Neural cell (in vitro differentiated cells): ENCODE measurements at regions not wholly inside any gene's neighbourhood (a gene's known extent, or its start where the extent isn't known, plus 50 kb on each side); places are given as distances from the start of the nearest gene placed in this dataset.

Source experiments
- H2AFZ ChIP-seq: fragments of 200-600, 300-800 bp; sonication (generic), shearing (Covaris generic); 2 replicates; pipeline ENCODE4 v1.6.0; 2014; ENCODE audit warnings: low read depth, mild to moderate bottlenecking, antibody characterized with exemption, low read length, moderate library complexity
- H3F3A ChIP-seq: fragments of 200-600 bp; shearing (Covaris generic); 2 replicates; pipeline ENCODE4 v1.6.1; 2016; ENCODE audit warnings: mild to moderate bottlenecking, moderate library complexity, mixed read lengths, antibody characterized with exemption, low read length; ENCODE audit not compliant: insufficient read depth, poor library complexity, severe bottlenecking
- H3K27ac ChIP-seq: fragments of 200-600, 300-800 bp; sonication (generic), shearing (Covaris generic); 2 replicates; pipeline ENCODE4 v1.5.1; 2014; ENCODE audit warnings: mild to moderate bottlenecking, low read length, moderate library complexity
- H3K27me3 ChIP-seq: fragments of 300-800, 200-600 bp; sonication (generic), shearing (Covaris generic); 2 replicates; pipeline ENCODE4 v1.6.0; 2014; ENCODE audit warnings: mild to moderate bottlenecking, low read depth, low read length, moderate library complexity; ENCODE audit not compliant: insufficient read depth
- H3K36me3 ChIP-seq: fragments of 300-800, 200-600 bp; sonication (generic), shearing (Covaris generic); 2 replicates; pipeline ENCODE4 v1.5.1; 2014; ENCODE audit warnings: mild to moderate bottlenecking, antibody characterized with exemption, low read length, moderate library complexity; ENCODE audit not compliant: insufficient read depth
- H3K4me2 ChIP-seq: fragments of 300-800, 200-600 bp; sonication (generic), shearing (Covaris generic); 2 replicates; pipeline ENCODE4 v1.6.0; 2014; ENCODE audit warnings: mild to moderate bottlenecking, low read length
- H3K4me3 ChIP-seq: fragments of 300-800, 200-600 bp; sonication (generic), shearing (Covaris generic); 2 replicates; pipeline ENCODE4 v1.5.1; 2014; ENCODE audit warnings: mild to moderate bottlenecking, low read length, moderate library complexity
- H3K79me2 ChIP-seq: fragments of 200-600 bp; shearing (Covaris generic); replicated peaks from 2 replicates; pipeline ENCODE4 v1.6.0; 2014; ENCODE audit warnings: mild to moderate bottlenecking, low read length, moderate library complexity; ENCODE audit not compliant: insufficient read depth
- H3K9ac ChIP-seq: fragments of 300-800, 200-600 bp; sonication (generic), shearing (Covaris generic); 2 replicates; pipeline ENCODE4 v1.6.1; 2016; ENCODE audit warnings: mild to moderate bottlenecking, low read length, mixed read lengths
- H3K9me2 ChIP-seq: fragments of 200-600 bp; shearing (Covaris generic); 2 replicates; pipeline ENCODE4 v1.6.1; 2016; ENCODE audit warnings: mild to moderate bottlenecking, low read length, mixed read lengths; ENCODE audit not compliant: insufficient read depth
- H3K9me3 ChIP-seq: fragments of 200-600, 300-800 bp; sonication (generic), shearing (Covaris generic); 2 replicates; pipeline ENCODE4 v1.6.1; 2016; ENCODE audit warnings: mild to moderate bottlenecking, mixed run types, low read length, moderate library complexity, mixed read lengths
- H4K20me1 ChIP-seq: fragments of 200-600 bp; shearing (Covaris generic); 2 replicates; pipeline ENCODE4 v1.6.1; 2016; ENCODE audit warnings: mild to moderate bottlenecking, mixed run types; ENCODE audit not compliant: insufficient read depth
- EP300 ChIP-seq: fragments of 450-650 bp; conservative IDR thresholded peaks from 2 replicates; pipeline ENCODE4 v1.6.1; 2014; ENCODE audit warnings: antibody characterized with exemption, mild to moderate bottlenecking, moderate library complexity; ENCODE audit not compliant: poor library complexity, severe bottlenecking
- EZH2 ChIP-seq: fragments of 200-600, 300-800 bp; shearing (Covaris generic), sonication (generic); IDR thresholded peaks from 2 replicates; pipeline ENCODE4 v1.6.1; 2014; ENCODE audit warnings: antibody characterized with exemption, low read length, borderline replicate concordance, mild to moderate bottlenecking; ENCODE audit not compliant: insufficient read depth, poor library complexity, severe bottlenecking
- MXI1 ChIP-seq: fragments of 450-650 bp; conservative IDR thresholded peaks from 2 replicates; pipeline ENCODE4 v1.6.1; 2014; ENCODE audit warnings: antibody characterized with exemption, mild to moderate bottlenecking; ENCODE audit not compliant: poor library complexity, severe bottlenecking
- POLR2AphosphoS5 ChIP-seq: IDR thresholded peaks from 2 replicates; pipeline ENCODE4 v1.6.1; 2012
- RAD21 ChIP-seq: fragments of 450-650 bp; conservative IDR thresholded peaks from 2 replicates; pipeline ENCODE4 v1.6.1; 2014; ENCODE audit warnings: antibody characterized with exemption, mild to moderate bottlenecking, moderate library complexity
- SMC3 ChIP-seq: fragments of 450-650 bp; conservative IDR thresholded peaks from 2 replicates; pipeline ENCODE4 v1.6.1; 2014; ENCODE audit warnings: antibody characterized with exemption, mild to moderate bottlenecking, moderate library complexity; ENCODE audit not compliant: poor library complexity
- TAF1 ChIP-seq: IDR thresholded peaks from 2 replicates; pipeline ENCODE4 v1.6.1; 2012; ENCODE audit warnings: low read depth
- TF ChIP-seq, protein P1 (sequence below): IDR thresholded peaks from 2 replicates; pipeline ENCODE4 v1.6.1; 2012; ENCODE audit warnings: borderline replicate concordance
- TF ChIP-seq, protein P2 (sequence below): fragments of 450-650 bp; IDR thresholded peaks from 2 replicates; pipeline ENCODE4 v1.5.1; 2014; ENCODE audit warnings: antibody characterized with exemption, mild to moderate bottlenecking, moderate library complexity; ENCODE audit not compliant: poor library complexity, severe bottlenecking

DNA sequence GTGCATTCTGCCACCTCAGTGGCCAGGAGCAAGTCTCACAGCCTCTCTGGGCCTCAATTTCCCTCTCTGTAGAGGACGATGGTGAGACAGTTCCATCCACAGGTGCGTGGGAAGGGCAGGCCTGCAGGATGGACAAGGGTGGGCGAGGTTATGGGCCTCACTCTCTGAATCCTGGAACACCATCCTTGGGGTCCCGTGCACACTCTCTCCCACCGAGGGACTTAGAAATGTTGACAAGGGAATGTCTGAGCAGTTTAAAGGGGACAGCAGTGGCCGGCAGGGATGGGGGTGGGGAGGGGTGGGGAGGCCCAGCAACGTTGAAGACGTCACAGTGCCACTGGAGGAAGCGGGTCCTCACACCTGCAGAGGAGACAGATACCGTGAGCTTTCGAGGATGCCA is 111.5 kb downstream of the FOXL3 start:
- H3K79me2 ChIP-seq = no peaks in the 10 kb centered on the region
- no peak overlapping the region for H3K4me3 ChIP-seq
- H2AFZ ChIP-seq = no peak overlapping the region
- H3K27ac ChIP-seq = no peak overlapping the region
- H4K20me1 ChIP-seq = no peaks in the 10 kb centered on the region
- no peak overlapping the region for H3K4me2 ChIP-seq
- TF ChIP-seq TAF1 (no peak), MXI1 (no peak), EP300 (no peak), RAD21 (no peak)
- TF ChIP-seq, protein P1, sequence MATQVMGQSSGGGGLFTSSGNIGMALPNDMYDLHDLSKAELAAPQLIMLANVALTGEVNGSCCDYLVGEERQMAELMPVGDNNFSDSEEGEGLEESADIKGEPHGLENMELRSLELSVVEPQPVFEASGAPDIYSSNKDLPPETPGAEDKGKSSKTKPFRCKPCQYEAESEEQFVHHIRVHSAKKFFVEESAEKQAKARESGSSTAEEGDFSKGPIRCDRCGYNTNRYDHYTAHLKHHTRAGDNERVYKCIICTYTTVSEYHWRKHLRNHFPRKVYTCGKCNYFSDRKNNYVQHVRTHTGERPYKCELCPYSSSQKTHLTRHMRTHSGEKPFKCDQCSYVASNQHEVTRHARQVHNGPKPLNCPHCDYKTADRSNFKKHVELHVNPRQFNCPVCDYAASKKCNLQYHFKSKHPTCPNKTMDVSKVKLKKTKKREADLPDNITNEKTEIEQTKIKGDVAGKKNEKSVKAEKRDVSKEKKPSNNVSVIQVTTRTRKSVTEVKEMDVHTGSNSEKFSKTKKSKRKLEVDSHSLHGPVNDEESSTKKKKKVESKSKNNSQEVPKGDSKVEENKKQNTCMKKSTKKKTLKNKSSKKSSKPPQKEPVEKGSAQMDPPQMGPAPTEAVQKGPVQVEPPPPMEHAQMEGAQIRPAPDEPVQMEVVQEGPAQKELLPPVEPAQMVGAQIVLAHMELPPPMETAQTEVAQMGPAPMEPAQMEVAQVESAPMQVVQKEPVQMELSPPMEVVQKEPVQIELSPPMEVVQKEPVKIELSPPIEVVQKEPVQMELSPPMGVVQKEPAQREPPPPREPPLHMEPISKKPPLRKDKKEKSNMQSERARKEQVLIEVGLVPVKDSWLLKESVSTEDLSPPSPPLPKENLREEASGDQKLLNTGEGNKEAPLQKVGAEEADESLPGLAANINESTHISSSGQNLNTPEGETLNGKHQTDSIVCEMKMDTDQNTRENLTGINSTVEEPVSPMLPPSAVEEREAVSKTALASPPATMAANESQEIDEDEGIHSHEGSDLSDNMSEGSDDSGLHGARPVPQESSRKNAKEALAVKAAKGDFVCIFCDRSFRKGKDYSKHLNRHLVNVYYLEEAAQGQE = no peak
- H3F3A ChIP-seq = no peaks in the 10 kb centered on the region
- H3K9ac ChIP-seq = no peak overlapping the region
- no peaks in the 10 kb centered on the region for H3K9me2 ChIP-seq
- no peaks in the 10 kb centered on the region for H3K27me3 ChIP-seq
- no peaks in the 10 kb centered on the region for H3K36me3 ChIP-seq
- H3K9me3 ChIP-seq = peaks cover 4% of the 10 kb centered on the region

DNA sequence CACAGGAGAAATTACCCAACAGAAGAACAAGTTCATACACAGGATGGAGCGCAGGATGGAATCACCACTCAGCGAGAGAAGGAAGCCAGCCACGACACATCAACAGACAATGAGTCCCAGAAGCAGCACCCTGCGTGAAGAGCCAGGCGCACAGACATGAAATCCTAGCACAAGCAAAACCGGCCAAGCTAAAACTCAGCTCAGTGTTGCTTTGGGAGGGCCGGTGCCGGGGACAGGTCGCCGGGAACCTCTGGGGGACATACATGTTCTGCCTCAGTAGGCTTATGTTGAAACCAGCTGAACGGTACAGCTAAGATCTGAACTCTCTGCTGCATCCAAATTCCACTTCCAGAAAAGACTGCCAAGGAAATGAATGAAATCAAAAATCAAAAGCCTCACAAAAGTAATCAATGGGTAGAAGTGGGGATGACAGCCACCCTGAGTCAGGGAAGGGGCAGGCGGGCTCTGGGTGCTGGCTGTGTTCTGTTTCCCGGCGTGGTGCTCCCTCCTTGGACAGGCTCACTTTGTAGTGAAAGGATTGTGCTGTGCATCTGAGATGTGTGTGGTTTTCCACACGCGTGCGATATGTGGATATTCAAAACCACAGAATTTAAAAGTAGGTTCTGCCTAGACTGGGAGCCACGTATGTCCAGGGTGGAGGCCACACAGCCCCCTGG is 114.7 kb downstream of the PDGFA start:
- no peaks in the 10 kb centered on the region for H3K36me3 ChIP-seq
- no peak overlapping the region for H3K4me2 ChIP-seq
- H3K27me3 ChIP-seq = no peaks in the 10 kb centered on the region
- H3K9me2 ChIP-seq = no peaks in the 10 kb centered on the region
- no peak overlapping the region for H3K4me3 ChIP-seq
- H3K9ac ChIP-seq = no peak overlapping the region
- no peaks in the 10 kb centered on the region for H3K9me3 ChIP-seq
- no peaks in the 10 kb centered on the region for H3F3A ChIP-seq
- H3K27ac ChIP-seq = no peak overlapping the region
- H2AFZ ChIP-seq = no peak overlapping the region
- no peaks in the 10 kb centered on the region for H3K79me2 ChIP-seq
- TF ChIP-seq RAD21 = no peak
- no peak for TF ChIP-seq SMC3
- TF ChIP-seq TAF1 = no peak
- no peak for TF ChIP-seq EP300
- TF ChIP-seq EZH2 = no peak
- TF ChIP-seq, protein P1 = no peak
- TF ChIP-seq, protein P2, sequence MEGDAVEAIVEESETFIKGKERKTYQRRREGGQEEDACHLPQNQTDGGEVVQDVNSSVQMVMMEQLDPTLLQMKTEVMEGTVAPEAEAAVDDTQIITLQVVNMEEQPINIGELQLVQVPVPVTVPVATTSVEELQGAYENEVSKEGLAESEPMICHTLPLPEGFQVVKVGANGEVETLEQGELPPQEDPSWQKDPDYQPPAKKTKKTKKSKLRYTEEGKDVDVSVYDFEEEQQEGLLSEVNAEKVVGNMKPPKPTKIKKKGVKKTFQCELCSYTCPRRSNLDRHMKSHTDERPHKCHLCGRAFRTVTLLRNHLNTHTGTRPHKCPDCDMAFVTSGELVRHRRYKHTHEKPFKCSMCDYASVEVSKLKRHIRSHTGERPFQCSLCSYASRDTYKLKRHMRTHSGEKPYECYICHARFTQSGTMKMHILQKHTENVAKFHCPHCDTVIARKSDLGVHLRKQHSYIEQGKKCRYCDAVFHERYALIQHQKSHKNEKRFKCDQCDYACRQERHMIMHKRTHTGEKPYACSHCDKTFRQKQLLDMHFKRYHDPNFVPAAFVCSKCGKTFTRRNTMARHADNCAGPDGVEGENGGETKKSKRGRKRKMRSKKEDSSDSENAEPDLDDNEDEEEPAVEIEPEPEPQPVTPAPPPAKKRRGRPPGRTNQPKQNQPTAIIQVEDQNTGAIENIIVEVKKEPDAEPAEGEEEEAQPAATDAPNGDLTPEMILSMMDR = no peak
- TF ChIP-seq MXI1 = no peak
- no peak for TF ChIP-seq POLR2AphosphoS5
- H4K20me1 ChIP-seq = no peaks in the 10 kb centered on the region
